ENCODE measurements at regions not wholly inside any gene's neighbourhood (a gene's known extent, or its start where the extent isn't known, plus 50 kb on each side); places are given as distances from the start of the nearest gene placed in this dataset.

DNA sequence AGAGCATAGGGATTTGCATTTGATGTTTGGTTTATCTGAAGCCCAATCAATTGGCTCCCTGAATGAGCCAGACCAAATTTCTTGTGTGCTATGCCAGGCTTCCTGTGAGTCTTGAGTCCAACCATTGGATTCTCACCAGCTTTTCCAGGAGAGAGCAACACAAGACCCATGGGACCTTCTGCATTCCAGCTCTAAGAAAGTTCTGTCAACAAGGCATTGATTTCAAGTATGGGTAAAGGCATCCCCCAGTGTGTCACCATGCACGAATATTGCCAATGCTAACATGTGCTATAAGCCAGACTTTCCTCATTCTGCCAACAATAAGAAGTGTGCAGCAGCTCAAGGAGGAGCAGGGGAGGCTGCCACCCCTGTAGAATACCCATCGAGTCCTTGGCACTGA, 266.6 kb downstream of the ETAA1 start:
- no peak for DNase-seq (ENCODE audit: low spot score)
- TF ChIP-seq, protein P1, sequence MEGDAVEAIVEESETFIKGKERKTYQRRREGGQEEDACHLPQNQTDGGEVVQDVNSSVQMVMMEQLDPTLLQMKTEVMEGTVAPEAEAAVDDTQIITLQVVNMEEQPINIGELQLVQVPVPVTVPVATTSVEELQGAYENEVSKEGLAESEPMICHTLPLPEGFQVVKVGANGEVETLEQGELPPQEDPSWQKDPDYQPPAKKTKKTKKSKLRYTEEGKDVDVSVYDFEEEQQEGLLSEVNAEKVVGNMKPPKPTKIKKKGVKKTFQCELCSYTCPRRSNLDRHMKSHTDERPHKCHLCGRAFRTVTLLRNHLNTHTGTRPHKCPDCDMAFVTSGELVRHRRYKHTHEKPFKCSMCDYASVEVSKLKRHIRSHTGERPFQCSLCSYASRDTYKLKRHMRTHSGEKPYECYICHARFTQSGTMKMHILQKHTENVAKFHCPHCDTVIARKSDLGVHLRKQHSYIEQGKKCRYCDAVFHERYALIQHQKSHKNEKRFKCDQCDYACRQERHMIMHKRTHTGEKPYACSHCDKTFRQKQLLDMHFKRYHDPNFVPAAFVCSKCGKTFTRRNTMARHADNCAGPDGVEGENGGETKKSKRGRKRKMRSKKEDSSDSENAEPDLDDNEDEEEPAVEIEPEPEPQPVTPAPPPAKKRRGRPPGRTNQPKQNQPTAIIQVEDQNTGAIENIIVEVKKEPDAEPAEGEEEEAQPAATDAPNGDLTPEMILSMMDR (IDR thresholded peaks at IDR 0.05; ENCODE audit: extremely low read depth, insufficient read depth, missing control alignments), result no peak
- in situ Hi-C loops (cut with MboI; ENCODE audit: low pct_unique_long_range_greater_than_20kb, low sequenced_read_pairs, unreplicated experiment), result no loop called here

DNA sequence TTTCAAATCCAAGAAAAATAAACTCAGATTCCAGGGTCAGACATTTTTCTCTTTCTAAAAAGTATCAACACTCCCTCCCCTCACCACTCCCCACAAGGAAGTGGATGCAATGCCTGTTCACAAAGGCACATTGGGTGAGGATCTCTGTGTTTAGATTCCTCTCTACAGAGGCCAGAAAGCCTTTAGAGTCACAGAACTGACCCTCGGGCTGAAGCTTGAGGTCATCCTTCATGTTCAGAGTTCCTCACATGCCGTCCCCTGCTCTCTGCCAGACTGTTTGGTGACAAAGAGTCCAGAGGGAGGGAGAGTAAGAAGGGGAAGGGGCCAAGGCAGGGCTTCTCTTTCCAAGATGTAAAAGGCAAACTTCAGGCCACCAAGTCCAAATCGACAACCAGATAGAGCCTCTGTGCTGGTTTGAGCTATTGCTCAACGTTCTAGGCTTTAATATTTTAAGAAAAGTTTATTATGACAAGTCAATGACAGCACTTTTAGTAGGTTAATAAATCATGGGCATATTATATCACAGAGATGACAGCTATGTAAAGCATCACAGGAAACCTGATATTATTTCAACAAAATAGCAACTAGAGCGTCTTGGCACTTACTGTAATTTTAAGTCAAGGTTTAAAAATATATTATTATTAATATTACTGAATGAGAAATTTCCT, 269.4 kb downstream of the ETAA1 start:
- no peak for DNase-seq (ENCODE audit: low spot score)
- TF ChIP-seq, protein P1 (IDR thresholded peaks at IDR 0.05; ENCODE audit: extremely low read depth, insufficient read depth, missing control alignments), result no peak
- in situ Hi-C loops (cut with MboI; ENCODE audit: low pct_unique_long_range_greater_than_20kb, low sequenced_read_pairs, unreplicated experiment), result no loop called here

- TF ChIP-seq, protein P1 (IDR thresholded peaks at IDR 0.05; ENCODE audit: extremely low read depth, insufficient read depth, missing control alignments), result no peak
- in situ Hi-C loops (cut with MboI; ENCODE audit: low pct_unique_long_range_greater_than_20kb, low sequenced_read_pairs, unreplicated experiment), result no loop called here
- DNase-seq (ENCODE audit: low spot score), result no peak
Observed at GRCh38 chr2:67667054-67667908, 270.1 kb downstream of the ETAA1 start.

GRCh38 chr2:67668538-67668937, 271.4 kb downstream of the ETAA1 start:
- TF ChIP-seq, protein P1 (IDR thresholded peaks at IDR 0.05; ENCODE audit: extremely low read depth, insufficient read depth, missing control alignments), result no peak
- no peak for DNase-seq (ENCODE audit: low spot score)
- in situ Hi-C loops (cut with MboI; ENCODE audit: low pct_unique_long_range_greater_than_20kb, low sequenced_read_pairs, unreplicated experiment), result no loop called here

- TF ChIP-seq, protein P1 (IDR thresholded peaks at IDR 0.05; ENCODE audit: extremely low read depth, insufficient read depth, missing control alignments), result no peak
- in situ Hi-C loops (cut with MboI; ENCODE audit: low pct_unique_long_range_greater_than_20kb, low sequenced_read_pairs, unreplicated experiment), result no loop called here
- DNase-seq (ENCODE audit: low spot score), result no peak
Observed at GRCh38 chr2:67669168-67669567, 272.0 kb downstream of the ETAA1 start.

DNA sequence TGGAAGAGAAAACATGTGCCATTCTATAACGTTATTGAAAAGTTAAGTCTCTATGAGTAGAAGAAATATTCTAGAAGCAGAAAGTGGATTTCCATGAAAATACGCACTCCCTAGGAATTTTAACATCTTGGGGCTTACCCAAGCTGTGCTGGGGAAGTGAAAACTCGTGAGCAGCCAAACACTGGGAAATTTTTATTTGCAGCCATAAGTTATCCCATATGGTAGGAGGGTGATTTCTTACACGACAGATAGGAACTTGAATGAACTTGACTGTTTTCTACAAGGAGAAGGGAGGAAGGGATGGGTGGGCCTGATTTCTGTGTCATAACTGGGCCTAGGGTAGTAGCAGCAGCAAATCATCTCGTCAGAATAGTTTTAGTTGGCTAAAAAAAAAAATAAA, 272.6 kb downstream of the ETAA1 start:
- no peak for DNase-seq (ENCODE audit: low spot score)
- in situ Hi-C loops (cut with MboI; ENCODE audit: low pct_unique_long_range_greater_than_20kb, low sequenced_read_pairs, unreplicated experiment), result no loop called here
- TF ChIP-seq, protein P1 (IDR thresholded peaks at IDR 0.05; ENCODE audit: extremely low read depth, insufficient read depth, missing control alignments), result no peak
